ENCODE measurements at regions not wholly inside any gene's neighbourhood (a gene's known extent, or its start where the extent isn't known, plus 50 kb on each side); places are given as distances from the start of the nearest gene placed in this dataset.

DNA sequence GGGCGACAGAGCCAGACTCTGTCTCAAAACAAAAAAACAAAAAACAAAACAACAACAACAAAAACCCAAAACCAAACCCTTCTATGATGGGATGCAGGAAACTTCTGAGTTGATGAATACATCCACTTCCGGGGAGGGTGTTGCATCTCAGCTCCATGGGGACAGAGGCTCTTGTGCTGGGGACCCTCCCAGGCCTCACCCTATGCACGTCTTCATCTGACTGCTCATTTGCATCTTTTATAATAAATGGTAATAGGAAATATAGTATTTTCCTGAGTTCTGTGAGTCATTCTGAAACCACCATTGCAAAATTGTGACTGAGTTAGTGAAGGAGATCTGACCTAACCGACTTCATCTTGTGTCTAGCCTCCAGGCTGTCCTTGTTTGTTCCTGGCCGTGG, 109.5 kb upstream of the SLC28A3 start:
- TF ChIP-seq GATA2 (IDR thresholded peaks at IDR 0.05; ENCODE audit: low read depth, low read length): no peak
- no peak for TF ChIP-seq GATA3 (IDR thresholded peaks at IDR 0.05; ENCODE audit: low read depth, low read length)
